Right renal pelvis (tissue), 4 donors: ENCODE measurements at regions not wholly inside any gene's neighbourhood (a gene's known extent, or its start where the extent isn't known, plus 50 kb on each side); places are given as distances from the start of the nearest gene placed in this dataset.
"Not testable (repeated sequence)": the region's sequence is repeated elsewhere in the genome, so short reads cannot be mapped to it uniquely, and the experiment has no call there.

ENCODE experiments used
- DNase-seq, 4 donors: peaks; one replicate each; pipeline ENCODE4 v3.0.0-alpha.2; 2013; ENCODE audit warnings: low read depth in 4 of 4, low spot score in 3 of 4, missing footprints in 1 of 4

DNA sequence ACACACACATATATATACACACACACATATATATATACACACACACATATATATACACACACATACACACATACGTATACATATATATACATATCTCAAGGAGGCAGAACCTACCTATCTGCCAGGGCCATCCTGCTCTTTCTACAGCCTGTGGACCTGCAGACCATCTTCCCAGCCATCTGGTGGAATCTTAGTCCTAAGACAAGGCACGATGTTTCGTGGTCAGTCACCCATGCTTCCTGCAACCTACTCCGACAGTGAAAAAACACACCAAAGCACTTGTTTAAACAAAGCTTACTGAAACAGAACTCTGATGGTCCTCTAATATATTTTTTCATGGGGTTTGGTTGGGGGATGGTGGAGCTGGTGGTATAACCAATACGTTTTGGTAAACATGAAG lies 164.2 kb upstream of the ZNF521 start:
- no peak for DNase-seq

DNA sequence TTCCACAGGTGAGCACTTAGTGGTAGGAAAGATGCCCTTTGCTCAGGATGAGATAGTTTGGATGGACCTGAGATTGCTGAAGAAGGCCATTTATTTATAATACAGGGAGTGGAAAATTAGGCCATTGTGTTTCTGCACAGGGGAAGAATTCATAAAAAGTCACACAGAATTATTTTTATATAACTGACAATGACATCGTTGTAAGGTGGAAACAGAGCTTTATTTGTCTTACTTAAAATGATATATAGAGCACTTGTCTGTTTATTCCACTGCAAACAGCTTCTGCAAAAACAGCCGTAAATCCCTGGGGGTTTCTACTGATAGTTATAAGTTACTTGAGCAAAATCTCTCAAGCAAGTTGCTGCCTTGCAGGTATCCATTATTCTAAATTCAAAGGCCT lies 158.1 kb upstream of the ZNF521 start:
- no peak for DNase-seq

GRCh38 chr18:25503567-25504081 lies 151.7 kb upstream of the ZNF521 start:
- peak; percentile 48 to 64 (median 56) for DNase-seq

DNA sequence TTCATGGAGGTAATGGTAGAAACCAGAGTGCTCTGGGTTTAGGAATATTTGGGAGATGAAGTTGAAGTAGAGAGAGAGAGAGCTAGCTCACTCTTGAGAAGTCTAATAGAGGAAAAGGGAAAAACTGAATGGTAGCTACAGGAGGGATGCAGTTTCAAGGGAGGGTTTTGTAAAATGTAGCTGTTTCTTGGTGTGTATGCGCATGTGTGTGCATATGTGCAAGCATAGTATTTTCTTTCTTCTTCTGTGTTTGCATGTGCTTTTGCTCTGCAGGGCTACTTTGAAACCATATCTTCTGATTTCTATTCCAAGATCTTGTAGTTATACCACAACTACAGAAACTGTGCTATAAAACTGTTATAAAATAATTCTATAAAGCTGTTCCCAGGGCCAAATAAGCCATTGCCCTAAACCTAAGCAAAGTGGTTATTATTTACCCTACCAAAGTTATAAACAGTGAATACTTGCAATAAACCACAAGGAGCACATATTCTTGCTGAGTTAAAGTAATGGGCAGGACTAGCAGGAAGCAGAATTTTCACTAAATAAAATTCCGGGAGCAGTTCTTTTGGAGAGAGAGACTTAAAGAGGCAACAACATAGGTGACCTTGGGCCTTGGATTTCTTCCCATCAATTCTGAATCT lies 145.3 kb upstream of the ZNF521 start:
- DNase-seq = no peak

DNA sequence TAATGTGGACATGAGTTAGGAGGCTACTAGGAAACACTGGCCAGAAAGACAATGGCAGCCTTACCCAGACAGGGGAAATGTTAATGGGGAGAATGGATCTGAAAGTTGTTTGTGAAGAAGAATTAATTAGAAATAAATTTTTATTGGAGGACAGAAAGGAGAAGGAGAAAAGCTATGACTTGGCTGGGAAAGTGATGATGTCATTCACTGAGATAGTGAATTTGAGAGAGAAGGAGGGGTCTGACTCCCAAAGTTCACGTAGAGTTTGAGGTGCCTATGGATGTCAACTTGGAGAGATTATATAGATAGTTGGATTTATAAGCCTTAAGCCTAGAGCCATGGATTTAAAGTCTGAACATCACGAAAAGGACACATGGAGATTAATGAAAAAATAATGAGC lies 144.6 kb upstream of the ZNF521 start:
- DNase-seq = no peak

DNA sequence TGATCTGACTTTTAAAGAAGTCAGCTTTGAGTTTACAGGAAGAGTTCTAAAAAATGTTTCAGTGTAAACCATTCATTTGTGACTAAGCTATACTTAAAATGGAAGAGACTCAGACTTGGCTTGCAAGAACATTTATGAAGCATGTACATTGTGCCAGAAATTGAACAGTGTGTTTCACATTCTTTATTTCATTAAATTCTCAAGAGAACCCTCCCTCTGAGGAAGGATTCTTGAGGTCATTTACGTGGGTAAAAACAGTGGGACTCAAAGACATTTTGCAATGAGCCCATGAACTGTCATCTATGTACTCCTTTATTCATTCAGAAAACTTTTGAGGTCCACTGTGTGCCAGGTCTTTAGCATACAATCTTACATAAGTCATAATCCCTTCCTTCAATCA lies 143.6 kb upstream of the ZNF521 start:
- DNase-seq = no peak

- no peak for DNase-seq
Observed at GRCh38 chr18:25494888-25495287, 142.9 kb upstream of the ZNF521 start.

DNA sequence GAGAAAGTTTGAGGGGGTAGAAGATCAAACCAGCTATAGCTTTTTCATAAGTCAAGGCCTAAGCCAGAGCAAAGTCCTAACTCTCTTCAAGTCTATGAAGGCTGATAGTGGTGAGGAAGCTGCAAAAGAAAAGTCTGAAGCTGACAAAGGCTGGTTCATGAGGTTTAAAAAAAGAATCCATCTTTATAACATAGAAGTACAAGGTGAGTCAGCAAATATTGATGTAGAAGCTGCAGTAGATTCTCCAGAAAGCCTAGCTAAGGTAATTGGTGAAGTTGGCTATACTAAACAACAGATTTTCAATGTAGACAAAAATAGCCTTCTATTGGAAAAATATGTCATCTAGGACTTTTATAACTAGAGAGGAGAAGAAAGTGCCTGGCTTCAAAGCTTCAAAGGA lies 141.4 kb upstream of the ZNF521 start:
- DNase-seq = no peak

DNA sequence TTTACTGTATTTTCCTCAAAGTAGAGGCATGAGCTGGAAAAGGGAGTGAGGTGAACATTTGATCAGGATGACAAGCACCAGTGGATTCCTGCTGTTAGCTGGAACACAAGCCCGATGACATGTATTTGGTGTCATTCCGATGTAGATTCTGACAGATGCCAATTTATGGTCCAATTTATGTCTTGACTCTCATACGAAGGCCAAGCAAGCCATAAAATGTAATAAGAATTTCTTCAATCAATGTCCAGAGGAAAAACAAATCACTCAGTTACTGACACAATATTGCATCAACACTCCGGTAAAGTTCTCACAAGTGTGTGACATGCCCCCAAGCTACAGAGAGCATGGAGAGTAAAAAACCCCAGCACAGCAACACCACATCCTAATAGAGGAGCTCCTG lies 138.3 kb upstream of the ZNF521 start:
- DNase-seq = no peak

DNA sequence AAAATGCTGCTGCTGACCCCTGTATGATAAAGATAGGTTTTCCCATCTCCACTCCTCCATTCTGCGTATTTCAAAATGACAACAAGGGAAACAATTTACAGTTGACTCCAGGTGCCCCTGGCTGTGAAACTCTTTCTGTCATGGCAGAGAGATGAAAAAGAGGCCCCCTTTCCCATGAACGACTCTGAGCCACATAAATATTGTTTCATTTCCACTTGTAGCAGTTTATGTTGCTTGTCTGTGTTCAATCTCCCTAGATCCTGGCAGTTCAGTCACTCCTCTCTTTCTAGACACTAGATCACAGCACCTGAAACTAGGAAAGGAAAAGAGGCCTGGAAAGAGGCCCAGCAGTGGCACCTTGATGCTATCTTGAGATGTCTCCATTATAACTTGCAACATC lies 121.0 kb upstream of the ZNF521 start:
- no peak for DNase-seq

- not testable (repeated sequence) for DNase-seq
Observed at GRCh38 chr18:25470756-25471524, 119.0 kb upstream of the ZNF521 start.

DNA sequence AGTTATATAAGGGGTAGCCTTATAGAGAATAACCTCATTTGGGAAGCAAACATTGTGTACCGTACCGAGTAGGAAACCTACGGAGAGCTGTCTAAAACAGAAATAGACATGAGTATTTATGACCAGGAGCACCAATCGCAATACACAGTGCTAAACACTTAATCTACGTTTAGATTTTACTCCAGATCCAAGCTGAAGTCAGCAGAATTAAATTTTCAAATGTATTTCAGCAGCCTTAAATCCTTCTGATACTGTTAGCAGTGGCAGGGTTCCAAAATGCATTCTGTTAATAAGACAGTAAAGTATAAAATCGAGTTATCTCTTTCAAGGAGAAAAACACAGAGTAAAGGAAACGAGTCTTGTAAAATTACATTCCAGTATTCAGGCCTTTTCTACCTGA lies 118.1 kb upstream of the ZNF521 start:
- no peak for DNase-seq

DNA sequence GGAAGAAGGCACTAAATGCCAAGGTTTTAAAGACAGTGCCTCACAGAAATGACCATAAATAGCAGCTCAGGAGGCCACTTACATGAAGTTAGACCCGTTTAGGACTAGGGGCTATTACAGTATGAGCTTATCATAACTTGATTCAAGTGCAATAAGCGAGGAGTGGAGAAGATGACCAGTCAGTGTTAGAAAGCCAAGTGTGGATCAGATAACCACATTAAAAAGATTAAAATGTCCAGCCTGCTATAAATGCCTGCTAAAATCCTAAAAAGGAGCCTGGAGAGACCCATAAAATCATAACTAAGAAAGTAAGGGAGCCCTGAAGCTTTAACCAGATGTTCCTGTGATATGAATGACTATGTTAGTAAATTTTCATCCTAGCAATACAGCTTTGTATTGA lies 117.5 kb upstream of the ZNF521 start:
- no peak for DNase-seq

GRCh38 chr18:25467226-25467987 lies 115.4 kb upstream of the ZNF521 start:
- no peak for DNase-seq

GRCh38 chr18:25465152-25465732 lies 113.3 kb upstream of the ZNF521 start:
- DNase-seq = no peak

- no peak for DNase-seq
Observed at GRCh38 chr18:25464227-25464626, 112.3 kb upstream of the ZNF521 start.

DNA sequence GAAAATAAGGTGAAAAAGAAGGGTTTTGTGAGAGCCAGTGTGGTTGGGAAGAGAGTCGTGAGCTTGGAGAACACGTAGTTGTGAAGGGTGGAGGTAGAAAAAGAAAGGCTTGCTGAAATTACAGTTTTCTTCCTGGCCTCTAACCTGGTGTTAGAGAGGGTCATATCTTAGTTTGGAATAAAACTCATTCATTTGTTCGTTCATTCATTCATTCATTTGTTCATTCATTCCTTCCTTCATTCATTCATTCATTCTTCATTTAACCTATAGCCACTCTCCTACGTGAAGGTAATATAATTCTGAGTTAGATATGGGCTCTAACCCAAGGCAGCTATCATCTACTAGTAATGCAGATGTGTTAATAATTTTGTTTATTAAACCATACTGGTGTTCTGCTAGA lies 111.8 kb upstream of the ZNF521 start:
- DNase-seq = no peak

DNA sequence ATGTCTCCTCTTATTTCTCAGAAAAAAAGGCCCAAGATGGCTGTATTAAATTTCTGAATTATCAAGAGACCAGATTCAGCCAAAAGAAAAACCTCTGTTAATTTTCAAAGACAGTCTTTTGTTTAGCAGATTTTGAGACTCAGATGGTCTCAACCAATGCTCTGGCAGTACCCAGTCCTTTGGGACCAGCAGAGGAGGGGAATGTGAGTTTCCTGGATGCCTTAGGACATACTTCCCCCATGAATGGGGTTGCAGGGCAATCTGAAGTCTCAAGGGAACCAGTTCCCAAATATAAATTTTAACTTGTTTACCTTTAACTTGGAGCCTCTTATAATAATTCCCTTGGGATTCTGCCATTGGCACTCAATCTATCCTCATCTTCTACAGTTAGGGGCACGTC lies 107.8 kb upstream of the ZNF521 start:
- no peak for DNase-seq

- no peak for DNase-seq
Observed at GRCh38 chr18:25457601-25458000, 105.6 kb upstream of the ZNF521 start.

DNA sequence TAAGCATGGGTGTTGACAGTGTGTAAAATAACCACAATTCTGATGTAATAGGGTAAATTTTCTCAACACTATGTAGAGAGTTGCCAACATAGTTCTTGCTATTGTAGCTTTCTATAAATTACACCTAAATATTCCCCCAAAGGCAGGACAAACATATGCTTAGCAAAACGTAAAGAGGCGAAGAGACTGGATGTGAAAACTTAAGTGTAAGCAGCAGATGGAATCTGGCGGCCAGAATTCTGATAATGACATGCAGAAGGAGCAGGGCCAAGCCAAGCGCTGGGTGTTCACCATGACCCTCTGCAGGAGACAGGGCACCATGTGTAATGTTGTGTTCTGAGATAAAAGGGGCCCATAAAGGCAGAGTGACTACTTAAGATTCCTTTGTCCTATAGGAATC lies 105.2 kb upstream of the ZNF521 start:
- no peak for DNase-seq

- no peak for DNase-seq
Observed at GRCh38 chr18:25456334-25457010, 104.5 kb upstream of the ZNF521 start.
